22Rv1 (cell line): ENCODE measurements at regions not wholly inside any gene's neighbourhood (a gene's known extent, or its start where the extent isn't known, plus 50 kb on each side); places are given as distances from the start of the nearest gene placed in this dataset.

Experiments used
- CTCF ChIP-seq: fragments of 450-650 bp; IDR thresholded peaks from 2 replicates; pipeline ENCODE4 v1.5.1; 2017; ENCODE audit warnings: mild to moderate bottlenecking
- ZFX ChIP-seq: fragments of 450-650 bp; IDR thresholded peaks from 2 replicates; pipeline ENCODE4 v1.6.1; 2017; ENCODE audit warnings: antibody characterized with exemption, borderline replicate concordance

GRCh38 chr3:17909714-17910113 is 167.3 kb upstream of the TBC1D5 start:
- TF ChIP-seq CTCF (no peak), ZFX (no peak)
